Right hindlimb (tissue), 1 donor: ENCODE measurements at regions not wholly inside any gene's neighbourhood (a gene's known extent, or its start where the extent isn't known, plus 50 kb on each side); places are given as distances from the start of the nearest gene placed in this dataset.

Experiments used
- DNase-seq: peaks from one replicate; pipeline ENCODE4 v3.0.0-alpha.2; 2018

- DNase-seq: no peak
Measured at GRCh38 chr6:139637766-139638165, 263.3 kb upstream of the CITED2 start.

- DNase-seq: no peak
Measured at GRCh38 chr6:139636391-139636790, 261.9 kb upstream of the CITED2 start.

- no peak for DNase-seq
Measured at GRCh38 chr6:139635401-139636130, 261.1 kb upstream of the CITED2 start.

- DNase-seq: no peak
Measured at GRCh38 chr6:139632840-139633239, 258.4 kb upstream of the CITED2 start.

GRCh38 chr6:139628270-139628669 is 253.8 kb upstream of the CITED2 start:
- no peak for DNase-seq

- no peak for DNase-seq
Measured at GRCh38 chr6:139627091-139627490, 252.6 kb upstream of the CITED2 start.

GRCh38 chr6:139625998-139626975 is 251.8 kb upstream of the CITED2 start:
- no peak for DNase-seq

GRCh38 chr6:139625081-139625939 is 250.9 kb upstream of the CITED2 start:
- DNase-seq: no peak

GRCh38 chr6:139623372-139623771 is 248.9 kb upstream of the CITED2 start:
- DNase-seq: no peak

- no peak for DNase-seq
Measured at GRCh38 chr6:139613496-139613895, 239.0 kb upstream of the CITED2 start.

- no peak for DNase-seq
Measured at GRCh38 chr6:139612135-139612465, 237.7 kb upstream of the CITED2 start.

- no peak for DNase-seq
Measured at GRCh38 chr6:139611327-139612134, 237.1 kb upstream of the CITED2 start.

GRCh38 chr6:139608466-139609261 is 234.2 kb upstream of the CITED2 start:
- no peak for DNase-seq

- no peak for DNase-seq
Measured at GRCh38 chr6:139605350-139605749, 230.9 kb upstream of the CITED2 start.

- no peak for DNase-seq
Measured at GRCh38 chr6:139603581-139603980, 229.1 kb upstream of the CITED2 start.

- no peak for DNase-seq
Measured at GRCh38 chr6:139602577-139602976, 228.1 kb upstream of the CITED2 start.

- DNase-seq: no peak
Measured at GRCh38 chr6:139600919-139601475, 226.5 kb upstream of the CITED2 start.

GRCh38 chr6:139600343-139600742 is 225.9 kb upstream of the CITED2 start:
- no peak for DNase-seq

- DNase-seq: peak; percentile 88
Measured at GRCh38 chr6:139597771-139598755, 223.6 kb upstream of the CITED2 start.
